ENCODE measurements at regions not wholly inside any gene's neighbourhood (a gene's known extent, or its start where the extent isn't known, plus 50 kb on each side); places are given as distances from the start of the nearest gene placed in this dataset.

- Histone ChIP-seq H3K14ac (ENCODE audit: insufficient read length) (no peak overlapping the region), H3K56ac (replicated peaks; ENCODE audit: insufficient read length, low read depth, low read length) (no peak overlapping the region), H3K27me3 (replicated peaks in 1 of 4; ENCODE audit: control insufficient read depth in 3 of 4, extremely low read depth in 1 of 4, insufficient read depth in 3 of 4, low read length in 3 of 4) (peaks cover 0 to 2% (median 0%) of the 10 kb centered on the region in 4 experiments; a peak in 2 of 7 replicates), H3K36me3 (ENCODE audit: control insufficient read depth in 2 of 4, insufficient read depth in 4 of 4, low read length in 3 of 4) (no peaks in the 10 kb centered on the region), H4K5ac (ENCODE audit: insufficient read length, low read depth, low read length) (no peak overlapping the region), H3K4me2 (ENCODE audit: insufficient read depth in 1 of 2, low read depth in 2 of 2, low read length in 2 of 2) (no peak overlapping the region), H4K91ac (replicated peaks; ENCODE audit: insufficient read length, low read length) (no peak overlapping the region), H2AFZ (ENCODE audit: low read length) (no peak overlapping the region), H2BK20ac (ENCODE audit: low read length) (no peak overlapping the region), H3K79me1 (ENCODE audit: low read depth, low read length) (no peaks in the 10 kb centered on the region), H3K79me2 (ENCODE audit: control insufficient read depth in 1 of 2, insufficient read depth in 2 of 2, low read length in 2 of 2) (no peaks in the 10 kb centered on the region), H4K20me1 (replicated peaks in 1 of 2; ENCODE audit: control insufficient read depth in 1 of 2, insufficient read depth in 2 of 2, low read length in 2 of 2) (no peaks in the 10 kb centered on the region), H2BK120ac (replicated peaks; ENCODE audit: low read depth, low read length) (no peak overlapping the region), H3K9ac (replicated peaks in 1 of 4; ENCODE audit: extremely low read depth in 1 of 4, low read depth in 3 of 4, low read length in 3 of 4) (no peak overlapping the region), H2AK5ac (ENCODE audit: low read depth, low read length) (no peak overlapping the region), H3K23ac (ENCODE audit: insufficient read length) (no peak overlapping the region), H3K18ac (ENCODE audit: extremely low read depth, low read length) (no peak overlapping the region), H3K23me2 (ENCODE audit: low read depth, low read length) (peaks cover 2% of the 10 kb centered on the region; the same call in 1 of the 2 replicates), H3K9me3 (ENCODE audit: insufficient read depth in 2 of 2, low read depth in 1 of 2, low read length in 1 of 2) (no peaks in the 10 kb centered on the region), H4K8ac (ENCODE audit: extremely low read depth, insufficient read depth, low read length) (no peak overlapping the region), H3K27ac (ENCODE audit: low read depth, low read length) (no peak overlapping the region), H3K4me3 (ENCODE audit: extremely low read depth in 1 of 4, insufficient read depth in 2 of 4, low read depth in 3 of 4, low read length in 4 of 4) (no peak overlapping the region), H3K4me1 (replicated peaks in 1 of 4; ENCODE audit: control insufficient read depth in 3 of 4, insufficient read depth in 4 of 4, low read length in 3 of 4) (peaks cover 0 to 8% (median 3%) of the 10 kb centered on the region in 4 experiments; a peak in 2 of 7 replicates), H2BK12ac (ENCODE audit: low read depth, low read length) (no peak overlapping the region), H2BK5ac (ENCODE audit: low read depth, low read length) (no peak overlapping the region), H3K4ac (replicated peaks; ENCODE audit: insufficient read length, low read depth, low read length) (peak overlapping the region; percentile 62), H2BK15ac (ENCODE audit: low read length) (no peak overlapping the region)
- DNase-seq (ENCODE audit: low read depth in 1 of 2, low spot score in 2 of 2) (no peak), FAIRE-seq (no peak)
- 97% methylated on average over 2 of the region's 2 CpGs; no CpG with 5 or more reads in 1 of the 2 experiments for WGBS, 2 experiments (ENCODE audit: extremely low coverage in 1 of 2, insufficient coverage in 1 of 2, insufficient read length in 1 of 2, insufficient replicate concordance in 2 of 2, low coverage in 1 of 2, low lambda C conversion rate in 2 of 2, missing lambda C conversion rate in 1 of 2)
- CTCF ChIA-PET (ENCODE audit: partially characterized antibody): interaction anchor here (1.8 kb wide), 1 partner anchor 11 kb away, joined by 7 read pairs; no protein-coding TSS in a partner anchor
- POLR2A ChIA-PET (ENCODE audit: partially characterized antibody): no interaction called here
- TF ChIP-seq PHF8 (conservative IDR thresholded peaks at IDR 0.05; ENCODE audit: low read depth, low read length): no peak
- no peak for TF ChIP-seq TCF12 (IDR thresholded peaks at IDR 0.05; ENCODE audit: low read depth, low read length)
Measured at GRCh38 chr17:13333661-13334060, 268.1 kb downstream of the HS3ST3A1 start.
